ENCODE measurements at regions not wholly inside any gene's neighbourhood (a gene's known extent, or its start where the extent isn't known, plus 50 kb on each side); places are given as distances from the start of the nearest gene placed in this dataset.
"Not testable (repeated sequence)": the region's sequence is repeated elsewhere in the genome, so short reads cannot be mapped to it uniquely, and the experiment has no call there.

DNA sequence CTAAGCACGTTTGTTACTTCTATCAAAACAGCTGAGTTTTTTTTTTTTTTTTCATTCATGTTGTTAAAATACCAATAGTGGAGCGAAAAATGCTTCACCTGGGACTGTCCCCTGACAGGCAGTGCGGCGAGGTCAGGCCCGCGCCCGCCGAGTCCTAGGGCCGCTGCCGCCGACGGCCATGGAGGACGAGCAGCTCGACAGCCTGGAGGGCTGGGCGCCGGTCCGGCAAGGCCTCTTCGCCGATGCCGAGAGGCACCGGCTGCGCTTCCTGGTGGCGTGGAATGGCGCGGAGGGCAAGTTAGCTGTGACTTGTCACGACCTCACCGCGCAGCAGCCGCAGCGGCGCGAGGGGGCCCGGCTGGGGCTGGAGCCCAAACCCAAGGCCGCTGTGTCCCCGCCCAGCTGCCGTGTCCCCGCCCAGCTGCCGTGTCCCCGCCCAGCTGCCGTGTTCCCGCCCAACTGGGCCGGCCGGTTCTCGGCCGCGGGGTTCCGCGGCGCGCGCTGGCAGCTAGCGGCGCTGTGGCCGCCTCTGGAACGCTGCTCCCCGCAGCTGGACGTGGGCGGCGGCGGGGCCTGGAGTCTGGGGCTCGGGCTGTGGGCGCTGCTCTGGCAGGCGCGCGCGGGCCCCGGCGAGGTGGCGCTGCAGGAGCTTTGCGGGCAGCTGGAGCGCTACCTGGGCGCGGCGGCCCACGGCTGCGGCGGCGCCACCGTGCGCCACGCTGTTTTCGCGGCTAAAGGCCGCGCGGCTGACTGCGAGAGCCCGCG is 56.7 kb upstream of the GOLGA8R start:
- TF ChIP-seq POLR2A (IDR thresholded peaks at IDR 0.05) = not testable (repeated sequence)
- TF ChIP-seq, protein P1, sequence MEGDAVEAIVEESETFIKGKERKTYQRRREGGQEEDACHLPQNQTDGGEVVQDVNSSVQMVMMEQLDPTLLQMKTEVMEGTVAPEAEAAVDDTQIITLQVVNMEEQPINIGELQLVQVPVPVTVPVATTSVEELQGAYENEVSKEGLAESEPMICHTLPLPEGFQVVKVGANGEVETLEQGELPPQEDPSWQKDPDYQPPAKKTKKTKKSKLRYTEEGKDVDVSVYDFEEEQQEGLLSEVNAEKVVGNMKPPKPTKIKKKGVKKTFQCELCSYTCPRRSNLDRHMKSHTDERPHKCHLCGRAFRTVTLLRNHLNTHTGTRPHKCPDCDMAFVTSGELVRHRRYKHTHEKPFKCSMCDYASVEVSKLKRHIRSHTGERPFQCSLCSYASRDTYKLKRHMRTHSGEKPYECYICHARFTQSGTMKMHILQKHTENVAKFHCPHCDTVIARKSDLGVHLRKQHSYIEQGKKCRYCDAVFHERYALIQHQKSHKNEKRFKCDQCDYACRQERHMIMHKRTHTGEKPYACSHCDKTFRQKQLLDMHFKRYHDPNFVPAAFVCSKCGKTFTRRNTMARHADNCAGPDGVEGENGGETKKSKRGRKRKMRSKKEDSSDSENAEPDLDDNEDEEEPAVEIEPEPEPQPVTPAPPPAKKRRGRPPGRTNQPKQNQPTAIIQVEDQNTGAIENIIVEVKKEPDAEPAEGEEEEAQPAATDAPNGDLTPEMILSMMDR (IDR thresholded peaks at IDR 0.05) = not testable (repeated sequence)

Data from breast epithelium (tissue), 3 donors.